Mesendoderm (in vitro differentiated cells): ENCODE measurements at regions not wholly inside any gene's neighbourhood (a gene's known extent, or its start where the extent isn't known, plus 50 kb on each side); places are given as distances from the start of the nearest gene placed in this dataset.

Source experiments
- DNase-seq: peaks from one replicate; pipeline ENCODE4 v3.0.0; 2013
- H2AK5ac ChIP-seq: 2 replicates; pipeline ENCODE4 v1.6.1; 2013; ENCODE audit warnings: low read length, inconsistent platforms
- H2BK120ac ChIP-seq: 2 replicates; pipeline ENCODE4 v1.6.1; 2013; ENCODE audit warnings: low read depth, mild to moderate bottlenecking, low read length, moderate library complexity, mixed read lengths
- H2BK15ac ChIP-seq: replicated peaks from 2 replicates; pipeline ENCODE4 v1.6.1; 2013; ENCODE audit warnings: low read depth, mild to moderate bottlenecking, moderate library complexity
- H2BK5ac ChIP-seq: 2 replicates; pipeline ENCODE4 v1.6.1; 2013; ENCODE audit warnings: low read length, inconsistent platforms
- H3K18ac ChIP-seq: 2 replicates; pipeline ENCODE4 v1.6.1; 2013; ENCODE audit warnings: mild to moderate bottlenecking, low read length, mixed read lengths
- H3K23ac ChIP-seq: one replicate; pipeline ENCODE4 v1.6.1; 2013; ENCODE audit warnings: low read length
- H3K27ac ChIP-seq: 2 replicates; pipeline ENCODE4 v1.5.1; 2013; ENCODE audit warnings: low read depth, mild to moderate bottlenecking, inconsistent platforms, low read length, moderate library complexity
- H3K27me3 ChIP-seq: 2 replicates; pipeline ENCODE4 v1.6.1; 2013; ENCODE audit warnings: low read length, control low read depth, mild to moderate bottlenecking, inconsistent platforms; ENCODE audit not compliant: insufficient read depth, poor library complexity
- H3K36me3 ChIP-seq: 2 replicates; pipeline ENCODE4 v1.6.1; 2013; ENCODE audit warnings: low read length, inconsistent platforms; ENCODE audit not compliant: control insufficient read depth, insufficient read depth
- H3K4ac ChIP-seq: one replicate; pipeline ENCODE4 v1.6.1; 2013; ENCODE audit warnings: low read depth, mild to moderate bottlenecking, low read length, moderate library complexity
- H3K4me1 ChIP-seq: 2 replicates; pipeline ENCODE4 v1.6.1; 2013; ENCODE audit warnings: low read depth, low read length, inconsistent platforms; ENCODE audit not compliant: control insufficient read depth
- H3K4me2 ChIP-seq: 2 replicates; pipeline ENCODE4 v1.6.1; 2013; ENCODE audit warnings: low read length
- H3K4me3 ChIP-seq: 2 replicates; pipeline ENCODE4 v1.5.1; 2013; ENCODE audit warnings: mild to moderate bottlenecking, low read length
- H3K56ac ChIP-seq: one replicate; pipeline ENCODE4 v1.6.1; 2013; ENCODE audit warnings: low read length
- H3K79me1 ChIP-seq: 2 replicates; pipeline ENCODE4 v1.6.1; 2013; ENCODE audit warnings: low read length, inconsistent platforms
- H3K79me2 ChIP-seq: 2 replicates; pipeline ENCODE4 v1.6.1; 2013; ENCODE audit warnings: mild to moderate bottlenecking, low read length; ENCODE audit not compliant: control insufficient read depth, insufficient read depth
- H3K9ac ChIP-seq: 2 replicates; pipeline ENCODE4 v1.6.1; 2013; ENCODE audit warnings: low read length, inconsistent platforms
- H4K5ac ChIP-seq: one replicate; pipeline ENCODE4 v1.6.1; 2013; ENCODE audit warnings: low read length
- H4K8ac ChIP-seq: one replicate; pipeline ENCODE4 v1.6.1; 2013; ENCODE audit warnings: low read depth, mild to moderate bottlenecking, control low read depth, low read length, moderate library complexity
- WGBS: extraction: QIAGEN DNeasy Blood & Tissue Kit; methylation state at CpG from one replicate; pipeline ENCODE4 v1.1.7; 2013; ENCODE audit warnings: low lambda C conversion rate, missing lambda C conversion rate; ENCODE audit not compliant: insufficient coverage; ENCODE audit errors: extremely low coverage; 5-methylcytosine and 5-hydroxymethylcytosine counted together

DNA sequence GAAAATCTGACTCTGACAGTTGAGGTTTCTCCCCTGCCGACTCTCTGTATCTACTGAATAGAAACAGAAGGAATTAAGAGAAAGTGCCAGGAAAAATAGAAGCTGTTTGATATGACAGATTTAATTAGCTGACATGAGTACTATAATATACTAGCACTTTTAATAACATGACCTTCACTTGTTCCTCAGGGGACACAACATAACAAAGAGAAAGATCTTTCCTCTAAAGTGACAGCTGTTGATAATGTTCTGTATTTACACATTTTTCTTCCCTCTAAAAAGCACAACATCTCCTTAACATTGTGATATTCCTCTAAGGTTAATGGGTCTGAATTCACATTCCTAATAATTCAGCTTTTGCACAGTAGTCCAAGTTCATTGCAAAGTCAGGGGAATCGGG is 1136.0 kb downstream of the PCDH17 start:
- Histone ChIP-seq H3K27ac (no peak overlapping the region), H3K79me2 (no peaks in the 10 kb centered on the region), H2AK5ac (no peak overlapping the region), H2BK5ac (no peak overlapping the region), H3K9ac (no peak overlapping the region), H4K5ac (no peak overlapping the region), H3K4me1 (no peaks in the 10 kb centered on the region), H3K18ac (no peak overlapping the region), H3K79me1 (no peaks in the 10 kb centered on the region), H2BK15ac (no peak overlapping the region), H3K36me3 (no peaks in the 10 kb centered on the region), H3K4ac (no peak overlapping the region), H3K23ac (no peak overlapping the region), H4K8ac (no peak overlapping the region), H3K4me3 (no peak overlapping the region), H2BK120ac (no peak overlapping the region), H3K56ac (no peak overlapping the region), H3K4me2 (no peak overlapping the region), H3K27me3 (no peaks in the 10 kb centered on the region)
- no CpG with 5 or more reads among the region's 2 CpGs for WGBS
- DNase-seq = no peak

DNA sequence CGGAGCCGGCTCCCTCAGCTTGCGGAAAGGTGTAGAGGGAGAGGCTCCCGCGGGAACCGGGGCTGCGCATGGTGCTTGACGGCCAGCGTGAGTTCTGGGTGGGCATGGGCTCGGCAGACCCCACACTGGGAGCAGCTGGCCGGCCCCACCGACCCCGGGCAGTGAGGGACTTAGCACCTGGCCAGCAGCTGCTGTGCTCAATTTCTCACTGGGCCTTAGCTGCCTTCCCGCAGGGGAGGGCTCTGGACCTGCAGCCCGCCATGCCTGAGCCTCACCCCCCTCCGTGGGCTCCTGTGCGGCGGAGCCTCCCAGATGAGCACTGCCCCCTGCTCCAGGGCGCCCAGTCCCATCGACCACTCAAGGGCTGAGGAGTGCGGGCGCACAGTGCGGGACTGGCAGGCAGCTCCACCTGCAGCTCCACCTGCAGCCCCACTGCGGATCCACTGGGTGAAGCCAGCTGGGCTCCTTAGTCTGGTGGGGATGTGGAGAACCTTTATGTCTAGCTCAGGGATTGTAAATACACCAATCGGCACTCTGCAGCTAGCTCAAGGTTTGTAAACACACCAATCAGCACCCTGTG is 1141.8 kb downstream of the PCDH17 start:
- no CpG with 5 or more reads among the region's 25 CpGs for WGBS
- H3K23ac ChIP-seq = no peak overlapping the region
- no peak overlapping the region for H2BK15ac ChIP-seq
- no peaks in the 10 kb centered on the region for H3K4me1 ChIP-seq
- no peaks in the 10 kb centered on the region for H3K79me2 ChIP-seq
- H2BK5ac ChIP-seq = no peak overlapping the region
- no peak overlapping the region for H2BK120ac ChIP-seq
- H3K36me3 ChIP-seq = no peaks in the 10 kb centered on the region
- H3K4me3 ChIP-seq = no peak overlapping the region
- no peak overlapping the region for H3K9ac ChIP-seq
- DNase-seq = no peak
- no peak overlapping the region for H4K8ac ChIP-seq
- H3K27ac ChIP-seq = no peak overlapping the region
- H4K5ac ChIP-seq = no peak overlapping the region
- H3K27me3 ChIP-seq = no peaks in the 10 kb centered on the region
- no peak overlapping the region for H3K18ac ChIP-seq
- H3K79me1 ChIP-seq = no peaks in the 10 kb centered on the region
- no peak overlapping the region for H3K4ac ChIP-seq
- no peak overlapping the region for H3K56ac ChIP-seq
- no peak overlapping the region for H2AK5ac ChIP-seq
- no peak overlapping the region for H3K4me2 ChIP-seq

DNA sequence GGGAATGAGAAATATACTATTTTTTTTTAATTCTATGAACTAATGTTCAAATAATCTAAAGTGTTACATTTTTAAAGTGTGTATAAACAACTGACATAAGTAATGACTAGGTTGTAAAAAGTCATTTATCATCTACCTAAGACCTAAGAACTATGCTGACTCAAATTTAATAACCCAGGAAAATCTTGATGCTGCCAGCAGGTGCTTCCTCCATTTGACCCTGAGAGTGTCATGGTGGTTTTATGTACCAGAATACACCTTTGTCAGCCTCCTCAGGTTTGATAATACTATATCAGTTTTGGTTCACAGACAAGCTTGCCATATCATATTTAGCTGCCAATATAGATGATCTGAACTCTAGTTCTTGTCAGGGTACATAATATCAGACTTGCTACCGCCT is 1151.2 kb downstream of the PCDH17 start:
- H4K8ac ChIP-seq = no peak overlapping the region
- no CpG with 5 or more reads among the region's 1 CpG for WGBS
- H3K27ac ChIP-seq = no peak overlapping the region

DNA sequence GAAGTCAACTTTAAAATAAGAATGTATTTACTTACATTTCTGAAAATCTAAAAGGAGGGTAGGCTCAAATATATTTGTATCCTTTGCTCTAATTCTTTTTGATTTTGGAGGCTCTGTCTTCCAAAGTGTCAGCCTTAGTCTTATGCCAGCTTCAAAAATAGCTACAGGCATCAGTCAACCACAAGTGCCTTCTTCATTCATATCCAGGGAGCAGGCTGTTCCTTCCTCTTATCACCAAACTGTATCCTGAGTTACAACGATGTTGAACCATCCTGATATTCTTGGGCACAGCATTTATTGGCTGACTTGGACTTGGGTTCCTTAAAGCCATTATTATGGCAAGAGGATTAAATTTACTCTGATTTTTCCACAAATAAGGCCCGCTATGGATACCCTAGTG is 1161.3 kb downstream of the PCDH17 start:
- no peak overlapping the region for H3K23ac ChIP-seq
- no peaks in the 10 kb centered on the region for H3K36me3 ChIP-seq
- H3K4me1 ChIP-seq = no peaks in the 10 kb centered on the region
- no peak overlapping the region for H3K4ac ChIP-seq
- no peak overlapping the region for H3K9ac ChIP-seq
- no CpG with 5 or more reads among the region's 2 CpGs for WGBS
- no peak overlapping the region for H4K8ac ChIP-seq
- no peak overlapping the region for H2AK5ac ChIP-seq
- H2BK120ac ChIP-seq = no peak overlapping the region
- H3K79me2 ChIP-seq = no peaks in the 10 kb centered on the region
- no peak for DNase-seq
- H2BK5ac ChIP-seq = no peak overlapping the region
- H3K4me2 ChIP-seq = no peak overlapping the region
- H3K4me3 ChIP-seq = no peak overlapping the region
- H3K27me3 ChIP-seq = no peaks in the 10 kb centered on the region
- no peak overlapping the region for H2BK15ac ChIP-seq
- H3K27ac ChIP-seq = no peak overlapping the region
- no peak overlapping the region for H3K56ac ChIP-seq
- H3K79me1 ChIP-seq = no peaks in the 10 kb centered on the region
- no peak overlapping the region for H4K5ac ChIP-seq
- H3K18ac ChIP-seq = no peak overlapping the region

More for the DNA sequence above, 1151.2 kb downstream of the PCDH17 start:
- no peak for DNase-seq
- Histone ChIP-seq H3K79me1 (no peaks in the 10 kb centered on the region), H3K18ac (no peak overlapping the region), H3K4ac (no peak overlapping the region), H3K79me2 (no peaks in the 10 kb centered on the region), H4K5ac (no peak overlapping the region), H3K9ac (no peak overlapping the region), H3K4me3 (no peak overlapping the region), H3K27me3 (no peaks in the 10 kb centered on the region), H3K36me3 (no peaks in the 10 kb centered on the region), H3K56ac (no peak overlapping the region), H2BK15ac (no peak overlapping the region), H3K4me1 (no peaks in the 10 kb centered on the region), H3K23ac (no peak overlapping the region), H2BK120ac (no peak overlapping the region), H2AK5ac (no peak overlapping the region), H3K4me2 (no peak overlapping the region), H2BK5ac (no peak overlapping the region)

DNA sequence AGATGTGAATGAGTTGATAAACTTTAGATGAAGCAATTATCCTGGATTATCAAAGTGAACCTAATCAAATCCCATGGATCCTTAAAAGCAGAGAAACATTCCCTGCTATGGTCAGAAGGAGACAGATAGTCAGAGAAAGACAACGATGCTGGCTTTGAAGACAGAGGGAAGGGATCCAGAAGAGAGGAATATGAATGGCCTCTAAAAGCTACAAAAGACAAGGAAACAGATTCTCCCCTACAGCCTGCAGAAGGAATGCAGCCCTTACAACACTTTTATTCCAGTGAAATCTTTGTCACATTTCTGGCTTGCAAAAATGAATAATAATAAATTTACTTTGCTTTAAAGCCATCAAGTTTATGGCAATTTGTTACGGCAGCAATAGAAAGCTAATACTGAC is 1164.2 kb downstream of the PCDH17 start:
- Histone ChIP-seq H3K27ac (no peak overlapping the region), H2BK15ac (no peak overlapping the region), H4K8ac (no peak overlapping the region), H3K79me1 (no peaks in the 10 kb centered on the region), H3K4me3 (no peak overlapping the region), H4K5ac (no peak overlapping the region), H3K4ac (no peak overlapping the region), H3K23ac (no peak overlapping the region), H3K79me2 (no peaks in the 10 kb centered on the region), H2AK5ac (no peak overlapping the region), H3K9ac (no peak overlapping the region), H3K36me3 (no peaks in the 10 kb centered on the region), H2BK5ac (no peak overlapping the region), H3K27me3 (no peaks in the 10 kb centered on the region), H3K4me2 (no peak overlapping the region), H3K4me1 (no peaks in the 10 kb centered on the region), H2BK120ac (no peak overlapping the region), H3K56ac (no peak overlapping the region), H3K18ac (no peak overlapping the region)
- no peak for DNase-seq
- no CpG with 5 or more reads among the region's 2 CpGs for WGBS

DNA sequence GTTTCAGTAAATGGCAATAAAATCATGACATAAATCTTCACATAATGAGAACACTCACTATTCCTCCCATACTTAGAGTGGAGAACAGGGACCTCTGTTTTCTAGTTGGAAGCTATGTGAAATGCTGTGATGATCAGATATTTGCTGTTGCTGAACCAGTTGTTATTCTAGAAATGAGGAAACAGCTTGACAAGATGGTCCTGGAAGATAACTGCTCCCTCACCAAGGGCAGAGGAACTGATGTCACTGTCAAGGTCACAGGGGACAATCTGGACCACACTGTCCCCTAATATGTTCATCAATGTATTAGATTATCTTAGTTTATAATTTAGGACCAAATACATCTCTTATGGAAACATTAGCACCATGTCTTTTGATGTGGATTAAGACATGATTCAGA is 1173.3 kb downstream of the PCDH17 start:
- no peak overlapping the region for H3K23ac ChIP-seq
- H2BK5ac ChIP-seq = no peak overlapping the region
- no peak overlapping the region for H2BK15ac ChIP-seq
- H3K18ac ChIP-seq = no peak overlapping the region
- no peaks in the 10 kb centered on the region for H3K36me3 ChIP-seq
- H3K27me3 ChIP-seq = no peaks in the 10 kb centered on the region
- H3K4ac ChIP-seq = no peak overlapping the region
- no peak overlapping the region for H3K9ac ChIP-seq
- H3K27ac ChIP-seq = no peak overlapping the region
- H3K79me1 ChIP-seq = no peaks in the 10 kb centered on the region
- H3K4me2 ChIP-seq = no peak overlapping the region
- DNase-seq = no peak
- no peak overlapping the region for H2AK5ac ChIP-seq
- H2BK120ac ChIP-seq = no peak overlapping the region
- H4K8ac ChIP-seq = no peak overlapping the region
- no peaks in the 10 kb centered on the region for H3K79me2 ChIP-seq
- H3K4me1 ChIP-seq = no peaks in the 10 kb centered on the region
- H3K56ac ChIP-seq = no peak overlapping the region
- no peak overlapping the region for H3K4me3 ChIP-seq
- no peak overlapping the region for H4K5ac ChIP-seq
